ENCODE measurements at regions not wholly inside any gene's neighbourhood (a gene's known extent, or its start where the extent isn't known, plus 50 kb on each side); places are given as distances from the start of the nearest gene placed in this dataset.

GRCh38 chr9:124183772-124184171, 74.0 kb upstream of the NEK6 start:
- Histone ChIP-seq H3K4me3 (no peak overlapping the region), H2AFZ (no peak overlapping the region), H3K4me2 (no peak overlapping the region), H3K79me2 (ENCODE audit: low read depth) (no peaks in the 10 kb centered on the region), H3K4me1 (replicated peaks; ENCODE audit: insufficient read depth) (no peaks in the 10 kb centered on the region), H3K27me3 (ENCODE audit: insufficient read depth, low read depth) (peaks cover 55% of the 10 kb centered on the region), H3K27ac (no peak overlapping the region), H4K20me1 (ENCODE audit: insufficient read depth) (no peaks in the 10 kb centered on the region), H3K36me3 (ENCODE audit: low read depth) (no peaks in the 10 kb centered on the region), H3K9me3 (ENCODE audit: insufficient read depth, low read depth) (no peaks in the 10 kb centered on the region), H3K9me2 (ENCODE audit: insufficient read depth) (no peaks in the 10 kb centered on the region), H3F3A (ENCODE audit: insufficient read depth, low read depth) (no peaks in the 10 kb centered on the region)
- BruUV-seq (replicated peaks), result no TSS peak
- POLR2A ChIA-PET (ENCODE audit: unreplicated experiment), result interaction anchor here (0.7 kb wide), 1 partner anchor 738 kb away, joined by 12 read pairs; no protein-coding TSS in a partner anchor
- CTCF ChIA-PET, result no interaction called here
- no peak for DNase-seq
- intact Hi-C loops (cut with micrococcal nuclease; ENCODE audit: unreplicated experiment), result no loop called here
- TF ChIP-seq CTCF (conservative IDR thresholded peaks at IDR 0.05), result no peak

GRCh38 chr9:124185413-124185812, 72.3 kb upstream of the NEK6 start:
- BruUV-seq (replicated peaks), result no TSS peak
- no peak overlapping the region for H3K4me2 ChIP-seq
- no peaks in the 10 kb centered on the region for H3K9me3 ChIP-seq (ENCODE audit: insufficient read depth, low read depth)
- no peak overlapping the region for H2AFZ ChIP-seq
- no peaks in the 10 kb centered on the region for H3K4me1 ChIP-seq (replicated peaks; ENCODE audit: insufficient read depth)
- H3K36me3 ChIP-seq (ENCODE audit: low read depth), result no peaks in the 10 kb centered on the region
- H3K27ac ChIP-seq, result no peak overlapping the region
- CTCF ChIA-PET, result no interaction called here
- H4K20me1 ChIP-seq (ENCODE audit: insufficient read depth), result no peaks in the 10 kb centered on the region
- H3K4me3 ChIP-seq, result no peak overlapping the region
- no peaks in the 10 kb centered on the region for H3F3A ChIP-seq (ENCODE audit: insufficient read depth, low read depth)
- DNase-seq, result no peak
- H3K79me2 ChIP-seq (ENCODE audit: low read depth), result no peaks in the 10 kb centered on the region
- TF ChIP-seq CTCF (conservative IDR thresholded peaks at IDR 0.05) (no peak), EZH2 (IDR thresholded peaks at IDR 0.05; ENCODE audit: low read depth) (no peak)
- intact Hi-C loops (cut with micrococcal nuclease; ENCODE audit: unreplicated experiment), result no loop called here
- H3K9me2 ChIP-seq (ENCODE audit: insufficient read depth), result no peaks in the 10 kb centered on the region
- peaks cover 44% of the 10 kb centered on the region for H3K27me3 ChIP-seq (ENCODE audit: insufficient read depth, low read depth)
- POLR2A ChIA-PET (ENCODE audit: unreplicated experiment), result interaction anchor here (0.6 kb wide), 1 partner anchor 13 kb away, joined by 4 read pairs; no protein-coding TSS in a partner anchor

- intact Hi-C loops (cut with micrococcal nuclease; ENCODE audit: unreplicated experiment), result no loop called here
- peaks cover 26% of the 10 kb centered on the region; the same call in 1 of the 2 replicates for H3K27me3 ChIP-seq (ENCODE audit: insufficient read depth, low read depth)
- H2AFZ ChIP-seq, result no peak overlapping the region
- H3K9me2 ChIP-seq (ENCODE audit: insufficient read depth), result no peaks in the 10 kb centered on the region
- ChIA-PET POLR2A (ENCODE audit: unreplicated experiment) (no interaction called here), CTCF (no interaction called here)
- H3K36me3 ChIP-seq (ENCODE audit: low read depth), result no peaks in the 10 kb centered on the region
- no peak for TF ChIP-seq CTCF (conservative IDR thresholded peaks at IDR 0.05)
- no peak for TF ChIP-seq EZH2 (IDR thresholded peaks at IDR 0.05; ENCODE audit: low read depth)
- BruUV-seq (replicated peaks), result no TSS peak
- H3F3A ChIP-seq (ENCODE audit: insufficient read depth, low read depth), result no peaks in the 10 kb centered on the region
- no peaks in the 10 kb centered on the region for H3K79me2 ChIP-seq (ENCODE audit: low read depth)
- H3K4me2 ChIP-seq, result no peak overlapping the region
- no peaks in the 10 kb centered on the region for H3K4me1 ChIP-seq (replicated peaks; ENCODE audit: insufficient read depth)
- no peak for DNase-seq
- no peaks in the 10 kb centered on the region for H3K9me3 ChIP-seq (ENCODE audit: insufficient read depth, low read depth)
- H3K27ac ChIP-seq, result no peak overlapping the region
- no peaks in the 10 kb centered on the region for H4K20me1 ChIP-seq (ENCODE audit: insufficient read depth)
- no peak overlapping the region for H3K4me3 ChIP-seq
Measured at GRCh38 chr9:124187311-124187710, 70.4 kb upstream of the NEK6 start.

Measured in PC-9 (cell line).